ENCODE measurements at regions not wholly inside any gene's neighbourhood (a gene's known extent, or its start where the extent isn't known, plus 50 kb on each side); places are given as distances from the start of the nearest gene placed in this dataset.

GRCh38 chr2:228697456-228697855, 516.0 kb upstream of the SPHKAP start:
- no peaks in the 10 kb centered on the region for H3K4me1 Mint-ChIP-seq
- H3K9me3 Mint-ChIP-seq, result no peaks in the 10 kb centered on the region
- H3K27ac Mint-ChIP-seq, result no peak overlapping the region
- no peaks in the 10 kb centered on the region for H3K36me3 Mint-ChIP-seq (ENCODE audit: low read depth)
- H3K27me3 Mint-ChIP-seq, result no peaks in the 10 kb centered on the region
- no peak for ATAC-seq
- no peak overlapping the region for H3K4me3 Mint-ChIP-seq
- DNase-seq, result no peak

DNA sequence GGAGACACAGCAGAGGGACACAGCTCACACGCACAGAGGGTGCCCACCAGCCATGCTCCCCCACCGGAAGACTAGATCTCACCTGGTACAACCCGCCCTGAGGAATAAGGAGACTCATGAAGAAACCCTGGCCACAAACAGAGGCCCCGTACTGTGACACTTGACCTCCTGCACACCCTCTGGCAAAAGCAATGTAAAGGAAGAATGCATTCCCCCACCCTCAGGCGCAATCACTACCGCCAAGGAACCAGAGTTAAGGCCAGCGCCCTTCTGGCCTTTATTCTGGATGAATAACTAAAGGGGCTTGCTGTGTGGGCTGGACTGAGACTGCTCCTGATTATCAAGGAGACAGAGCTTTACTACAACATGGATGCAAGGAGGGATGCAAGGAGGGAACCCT, 509.2 kb upstream of the SPHKAP start:
- DNase-seq (no peak), ATAC-seq (no peak)
- Mint-ChIP-seq H3K27me3 (no peaks in the 10 kb centered on the region), H3K36me3 (ENCODE audit: low read depth) (no peaks in the 10 kb centered on the region), H3K27ac (no peak overlapping the region), H3K4me1 (no peaks in the 10 kb centered on the region), H3K9me3 (no peaks in the 10 kb centered on the region), H3K4me3 (no peak overlapping the region)

GRCh38 chr2:228689053-228689452, 507.6 kb upstream of the SPHKAP start:
- Mint-ChIP-seq H3K4me3 (no peak overlapping the region), H3K27me3 (no peaks in the 10 kb centered on the region), H3K36me3 (ENCODE audit: low read depth) (no peaks in the 10 kb centered on the region), H3K9me3 (no peaks in the 10 kb centered on the region), H3K4me1 (no peaks in the 10 kb centered on the region), H3K27ac (no peak overlapping the region)
- DNase-seq (no peak), ATAC-seq (no peak)

DNA sequence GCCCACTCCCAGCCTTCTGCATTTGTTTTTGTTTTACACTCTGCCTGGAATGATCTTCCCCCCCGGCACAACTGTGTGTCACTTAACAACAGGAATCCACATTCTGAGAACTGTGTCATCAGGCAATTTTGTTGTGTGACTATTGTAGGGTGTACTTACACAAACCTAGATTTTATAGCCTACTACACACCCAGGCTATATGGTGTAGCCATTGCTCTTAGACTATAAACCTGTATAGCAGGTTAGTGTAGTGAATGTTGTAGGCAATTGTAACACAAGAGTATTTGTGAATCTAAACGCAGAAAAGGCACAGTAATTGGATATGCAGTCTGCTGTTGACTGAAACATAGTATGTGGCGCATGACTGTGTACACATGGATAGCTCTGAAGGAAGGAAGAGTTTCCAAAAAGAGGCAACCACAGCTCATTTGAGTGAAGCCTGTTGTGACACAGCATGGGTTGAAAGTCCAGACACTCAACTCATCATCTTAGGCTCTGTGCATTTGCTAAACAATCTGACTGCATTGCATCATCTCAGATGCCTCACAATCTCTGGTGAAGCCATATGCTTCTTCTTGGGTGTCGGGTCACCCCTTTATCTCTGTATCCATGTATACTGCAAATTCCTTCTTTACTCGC, 506.6 kb upstream of the SPHKAP start:
- ATAC-seq (no peak), DNase-seq (no peak)
- Mint-ChIP-seq H3K27ac (no peak overlapping the region), H3K9me3 (no peaks in the 10 kb centered on the region), H3K4me3 (no peak overlapping the region), H3K36me3 (ENCODE audit: low read depth) (no peaks in the 10 kb centered on the region), H3K27me3 (no peaks in the 10 kb centered on the region), H3K4me1 (no peaks in the 10 kb centered on the region)

DNA sequence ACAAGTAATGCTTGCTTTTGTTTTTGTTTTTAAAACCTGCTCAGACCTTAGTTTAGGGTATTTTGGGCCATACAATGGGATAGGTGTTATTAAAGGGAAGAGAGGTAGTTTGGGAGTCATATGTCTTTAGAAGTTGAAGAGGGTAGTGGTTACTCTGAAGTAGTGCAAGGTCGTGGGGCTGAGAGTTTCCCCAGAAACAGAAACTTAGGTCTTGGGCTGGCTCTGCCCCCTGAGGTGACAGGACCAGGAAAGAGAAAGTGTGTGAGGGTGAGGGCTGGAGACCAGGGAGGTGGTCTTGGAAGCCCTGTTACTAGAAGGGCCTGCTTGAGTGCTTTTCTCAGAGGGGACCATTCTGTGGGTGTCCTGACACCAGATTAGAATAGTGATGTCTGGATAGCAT, 500.5 kb upstream of the SPHKAP start:
- no peaks in the 10 kb centered on the region for H3K27me3 Mint-ChIP-seq
- no peak overlapping the region for H3K4me3 Mint-ChIP-seq
- ATAC-seq (no peak), DNase-seq (no peak)
- no peaks in the 10 kb centered on the region for H3K4me1 Mint-ChIP-seq
- no peak overlapping the region for H3K27ac Mint-ChIP-seq
- no peaks in the 10 kb centered on the region for H3K36me3 Mint-ChIP-seq (ENCODE audit: low read depth)
- H3K9me3 Mint-ChIP-seq, result peaks cover 4% of the 10 kb centered on the region

- Mint-ChIP-seq H3K27me3 (no peaks in the 10 kb centered on the region), H3K36me3 (ENCODE audit: low read depth) (no peaks in the 10 kb centered on the region), H3K27ac (no peak overlapping the region), H3K4me1 (no peaks in the 10 kb centered on the region), H3K4me3 (no peak overlapping the region), H3K9me3 (peaks cover 4% of the 10 kb centered on the region)
- DNase-seq, result no peak
- no peak for ATAC-seq
Observed at GRCh38 chr2:228681426-228681825, 499.9 kb upstream of the SPHKAP start.

- Mint-ChIP-seq H3K36me3 (ENCODE audit: low read depth) (no peaks in the 10 kb centered on the region), H3K27ac (no peak overlapping the region), H3K4me1 (no peaks in the 10 kb centered on the region), H3K27me3 (no peaks in the 10 kb centered on the region), H3K9me3 (peaks cover 4% of the 10 kb centered on the region), H3K4me3 (no peak overlapping the region)
- DNase-seq (no peak), ATAC-seq (no peak)
Observed at GRCh38 chr2:228678110-228678509, 496.6 kb upstream of the SPHKAP start.

- DNase-seq, result no peak
- H3K27ac Mint-ChIP-seq, result no peak overlapping the region
- H3K4me3 Mint-ChIP-seq, result no peak overlapping the region
- H3K27me3 Mint-ChIP-seq, result no peaks in the 10 kb centered on the region
- peaks cover 8% of the 10 kb centered on the region for H3K9me3 Mint-ChIP-seq
- H3K36me3 Mint-ChIP-seq (ENCODE audit: low read depth), result no peaks in the 10 kb centered on the region
- no peak for ATAC-seq
- no peaks in the 10 kb centered on the region for H3K4me1 Mint-ChIP-seq
Observed at GRCh38 chr2:228675646-228676045, 494.2 kb upstream of the SPHKAP start.

DNA sequence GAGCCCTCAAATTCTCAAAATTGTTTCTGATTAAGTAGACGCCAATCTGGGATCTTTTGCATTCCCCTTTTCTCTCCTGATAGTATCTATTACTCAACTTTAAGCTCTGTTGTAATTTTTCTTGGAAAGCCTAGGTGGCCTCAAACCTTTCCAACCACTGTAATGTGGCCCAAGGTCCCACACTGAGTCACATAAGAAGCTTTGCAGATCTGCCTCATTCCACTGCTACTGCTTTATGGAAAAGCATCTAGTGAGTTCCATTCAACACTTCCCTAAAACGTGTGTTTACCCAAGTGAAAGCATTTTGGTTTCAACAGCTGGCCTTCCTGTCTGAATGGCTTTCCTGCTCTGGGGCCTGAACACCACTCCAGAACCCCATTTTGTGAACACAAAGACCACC, 493.6 kb upstream of the SPHKAP start:
- H3K27ac Mint-ChIP-seq, result no peak overlapping the region
- ATAC-seq (no peak), DNase-seq (no peak)
- no peaks in the 10 kb centered on the region for H3K36me3 Mint-ChIP-seq (ENCODE audit: low read depth)
- H3K9me3 Mint-ChIP-seq, result peaks cover 8% of the 10 kb centered on the region
- H3K27me3 Mint-ChIP-seq, result no peaks in the 10 kb centered on the region
- H3K4me3 Mint-ChIP-seq, result no peak overlapping the region
- no peaks in the 10 kb centered on the region for H3K4me1 Mint-ChIP-seq

DNA sequence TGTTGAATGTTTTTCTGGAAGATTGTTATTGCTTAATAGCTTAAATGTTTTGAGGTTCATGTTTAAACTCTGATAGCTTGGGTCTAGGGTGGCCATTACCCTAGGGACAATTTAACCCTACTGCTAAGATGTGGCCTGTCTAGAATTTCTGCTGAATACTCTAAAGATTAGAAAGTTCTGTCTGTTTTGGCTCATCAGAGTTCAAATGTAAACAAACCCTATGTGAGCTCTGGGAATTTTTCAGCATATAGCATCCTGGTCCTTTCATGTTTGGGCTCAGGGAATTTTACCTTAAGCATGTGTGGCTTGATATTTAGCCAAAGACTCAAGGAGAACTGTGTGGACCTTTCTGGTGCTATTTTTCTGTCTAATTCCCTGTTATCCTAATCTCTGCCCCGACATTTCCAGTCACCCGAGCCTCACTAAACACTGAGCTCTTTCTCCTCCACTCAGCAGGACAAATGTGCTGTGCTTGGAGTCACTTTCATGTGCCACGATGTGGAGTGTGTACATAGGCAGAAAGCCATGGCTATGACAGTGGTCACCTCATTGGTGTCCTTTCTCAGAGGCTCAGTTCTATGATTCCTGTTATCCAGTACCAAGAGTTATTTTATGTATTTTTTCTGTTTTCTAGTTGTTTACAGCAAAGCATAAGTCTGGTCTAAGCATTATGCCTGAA, 492.5 kb upstream of the SPHKAP start:
- peaks cover 8% of the 10 kb centered on the region for H3K9me3 Mint-ChIP-seq
- ATAC-seq, result no peak
- DNase-seq, result no peak
- no peaks in the 10 kb centered on the region for H3K27me3 Mint-ChIP-seq
- H3K4me1 Mint-ChIP-seq, result no peaks in the 10 kb centered on the region
- H3K4me3 Mint-ChIP-seq, result no peak overlapping the region
- H3K27ac Mint-ChIP-seq, result no peak overlapping the region
- H3K36me3 Mint-ChIP-seq (ENCODE audit: low read depth), result no peaks in the 10 kb centered on the region

DNA sequence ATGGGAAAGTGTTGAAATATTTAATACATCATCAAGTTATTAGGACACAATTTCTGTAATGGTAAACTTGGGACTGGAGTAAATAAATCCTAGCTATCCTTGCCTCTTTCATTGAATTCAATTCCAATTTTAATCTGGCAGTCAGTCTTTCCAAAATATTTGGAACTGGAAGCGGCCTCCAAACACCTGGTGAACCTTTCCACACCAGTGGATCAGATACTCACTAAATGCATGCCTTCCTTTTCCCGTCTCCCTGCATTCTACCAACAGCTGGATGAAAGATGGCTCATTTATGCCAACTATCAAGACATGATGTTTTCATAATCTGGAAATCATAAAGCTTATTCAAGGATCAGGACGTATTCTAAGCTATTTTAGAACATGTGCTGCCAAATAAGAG, 488.2 kb upstream of the SPHKAP start:
- ATAC-seq, result no peak
- H3K4me1 Mint-ChIP-seq, result no peaks in the 10 kb centered on the region
- no peak overlapping the region for H3K4me3 Mint-ChIP-seq
- no peaks in the 10 kb centered on the region for H3K27me3 Mint-ChIP-seq
- H3K27ac Mint-ChIP-seq, result no peak overlapping the region
- peaks cover 4% of the 10 kb centered on the region for H3K9me3 Mint-ChIP-seq
- H3K36me3 Mint-ChIP-seq (ENCODE audit: low read depth), result no peaks in the 10 kb centered on the region
- no peak for DNase-seq

GRCh38 chr2:228665232-228665631, 483.7 kb upstream of the SPHKAP start:
- H3K36me3 Mint-ChIP-seq (ENCODE audit: low read depth), result no peaks in the 10 kb centered on the region
- H3K27ac Mint-ChIP-seq, result no peak overlapping the region
- no peak for ATAC-seq
- DNase-seq, result no peak
- H3K27me3 Mint-ChIP-seq, result no peaks in the 10 kb centered on the region
- H3K9me3 Mint-ChIP-seq, result no peaks in the 10 kb centered on the region
- no peaks in the 10 kb centered on the region for H3K4me1 Mint-ChIP-seq
- no peak overlapping the region for H3K4me3 Mint-ChIP-seq

DNA sequence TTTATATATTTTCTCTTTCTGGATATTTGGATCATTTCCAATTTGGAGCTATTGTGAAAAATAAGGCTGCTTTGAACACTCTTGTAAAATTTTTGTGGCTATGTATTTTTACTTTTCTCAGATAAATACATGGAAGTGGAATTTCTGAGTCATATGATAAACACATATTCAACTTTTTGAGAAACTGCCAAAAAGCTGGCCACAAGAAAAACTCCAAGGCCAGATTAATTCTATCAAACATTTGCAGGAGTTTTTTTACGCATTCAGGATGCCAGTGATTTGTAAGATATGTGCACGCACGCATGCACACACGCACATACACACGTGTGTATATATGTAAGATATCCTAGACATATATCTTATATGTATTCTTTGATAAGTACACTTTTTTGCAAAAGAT, 477.5 kb upstream of the SPHKAP start:
- H3K27me3 Mint-ChIP-seq, result no peaks in the 10 kb centered on the region
- no peak for DNase-seq
- H3K27ac Mint-ChIP-seq, result no peak overlapping the region
- ATAC-seq, result no peak
- no peaks in the 10 kb centered on the region for H3K4me1 Mint-ChIP-seq
- H3K36me3 Mint-ChIP-seq (ENCODE audit: low read depth), result no peaks in the 10 kb centered on the region
- H3K4me3 Mint-ChIP-seq, result no peak overlapping the region
- H3K9me3 Mint-ChIP-seq, result no peaks in the 10 kb centered on the region

DNA sequence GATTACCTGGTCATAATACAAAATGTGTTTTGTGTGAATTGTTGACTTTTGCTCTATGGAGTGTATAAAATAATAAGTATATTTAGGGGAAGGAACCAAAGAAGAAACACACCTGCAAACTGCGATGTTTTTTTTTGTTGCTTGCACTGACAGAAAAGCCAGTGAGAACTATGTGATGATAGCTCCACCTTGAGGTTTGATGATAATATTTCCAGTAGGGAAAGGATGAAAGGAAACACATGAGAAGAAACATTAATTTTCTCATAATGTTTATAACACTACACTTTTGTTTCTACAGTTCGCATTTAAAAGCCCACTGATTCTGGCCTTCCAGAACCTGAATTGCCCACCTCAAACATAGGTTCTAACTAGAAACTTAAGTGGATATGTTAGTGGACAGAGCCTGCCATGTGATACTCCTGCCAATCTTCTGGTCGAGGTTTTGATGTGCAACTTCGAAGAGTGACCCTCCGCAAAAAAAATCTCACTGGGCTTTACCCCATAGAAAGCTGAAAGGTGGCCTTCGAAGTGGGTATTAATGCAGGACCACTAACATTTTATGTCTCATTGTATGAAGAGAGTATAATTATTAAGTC, 476.4 kb upstream of the SPHKAP start:
- no peak overlapping the region for H3K27ac Mint-ChIP-seq
- ATAC-seq (no peak), DNase-seq (no peak)
- no peak overlapping the region for H3K4me3 Mint-ChIP-seq
- no peaks in the 10 kb centered on the region for H3K4me1 Mint-ChIP-seq
- no peaks in the 10 kb centered on the region for H3K36me3 Mint-ChIP-seq (ENCODE audit: low read depth)
- H3K27me3 Mint-ChIP-seq, result no peaks in the 10 kb centered on the region
- no peaks in the 10 kb centered on the region for H3K9me3 Mint-ChIP-seq

- H3K27ac Mint-ChIP-seq, result no peak overlapping the region
- H3K36me3 Mint-ChIP-seq (ENCODE audit: low read depth), result no peaks in the 10 kb centered on the region
- peaks cover 4% of the 10 kb centered on the region for H3K9me3 Mint-ChIP-seq
- no peak overlapping the region for H3K4me3 Mint-ChIP-seq
- H3K4me1 Mint-ChIP-seq, result no peaks in the 10 kb centered on the region
- no peak for ATAC-seq
- DNase-seq, result no peak
- H3K27me3 Mint-ChIP-seq, result no peaks in the 10 kb centered on the region
Observed at GRCh38 chr2:228655331-228655730, 473.8 kb upstream of the SPHKAP start.

Data from activated naive CD8-positive, alpha-beta T cell treated with anti-CD3 and anti-CD28 coated beads, Interleukin-2, amount 50 U/mL, for 24 hours (primary cell).